ENCODE measurements at regions not wholly inside any gene's neighbourhood (a gene's known extent, or its start where the extent isn't known, plus 50 kb on each side); places are given as distances from the start of the nearest gene placed in this dataset.
"Not testable (repeated sequence)": the region's sequence is repeated elsewhere in the genome, so short reads cannot be mapped to it uniquely, and the experiment has no call there.

DNA sequence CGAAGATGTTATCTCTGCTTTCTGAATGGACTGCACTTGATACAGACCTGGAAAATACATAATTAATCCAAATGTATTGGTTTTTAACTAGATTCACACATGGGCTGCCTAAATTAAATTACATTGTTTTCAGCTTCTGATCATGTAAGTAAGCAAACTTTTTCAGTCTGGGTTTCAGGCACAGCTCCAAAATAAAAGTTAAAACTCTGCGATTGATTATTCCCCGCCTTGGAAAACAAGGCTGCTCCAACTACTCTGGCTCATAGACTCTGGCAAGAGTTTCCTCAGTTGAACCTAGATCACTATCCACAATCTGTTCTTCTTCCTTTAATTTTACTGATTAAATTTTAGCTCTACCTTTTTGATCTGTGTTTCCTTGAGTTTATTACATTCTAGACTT lies 526.0 kb upstream of the SPRY2 start:
- no peak for DNase-seq

DNA sequence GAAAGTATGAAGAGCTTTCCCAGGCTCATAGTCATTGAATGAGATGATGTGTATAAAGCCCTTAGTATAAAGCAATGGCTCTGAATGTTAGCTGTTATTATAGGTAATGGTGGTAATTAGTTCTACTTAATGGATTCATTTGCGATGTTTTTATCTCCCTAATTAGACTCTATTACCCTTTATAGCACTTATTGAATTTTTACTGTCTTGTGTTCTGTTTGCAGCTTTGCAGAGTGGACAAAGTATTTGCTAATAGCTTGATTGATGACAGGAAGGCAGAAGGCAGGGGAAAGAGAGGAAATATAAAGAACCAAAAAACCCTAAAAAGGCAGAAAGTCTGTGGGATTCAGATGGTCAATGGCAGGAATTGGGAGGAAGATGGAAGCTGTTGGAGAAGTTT lies 524.4 kb upstream of the SPRY2 start:
- DNase-seq, result no peak

DNA sequence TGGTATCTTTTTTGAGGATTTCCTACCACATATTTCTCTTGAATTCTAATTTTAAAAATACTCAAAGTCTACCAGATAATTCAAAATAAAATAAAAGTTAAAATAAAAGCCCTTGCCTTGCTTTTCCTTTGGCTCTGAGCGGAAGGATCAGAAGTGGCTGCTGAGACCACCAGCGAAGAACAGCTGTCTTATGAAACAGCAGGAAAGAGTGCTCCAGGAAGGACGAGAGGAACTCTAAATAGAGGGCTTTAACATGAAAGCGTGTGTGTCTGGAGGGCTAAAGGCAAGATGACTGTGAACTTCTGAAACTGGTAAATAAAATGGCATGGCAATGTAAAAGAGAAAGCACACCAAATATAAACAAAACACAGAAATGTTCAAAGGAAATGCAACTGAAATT lies 521.5 kb upstream of the SPRY2 start:
- DNase-seq, result no peak

DNA sequence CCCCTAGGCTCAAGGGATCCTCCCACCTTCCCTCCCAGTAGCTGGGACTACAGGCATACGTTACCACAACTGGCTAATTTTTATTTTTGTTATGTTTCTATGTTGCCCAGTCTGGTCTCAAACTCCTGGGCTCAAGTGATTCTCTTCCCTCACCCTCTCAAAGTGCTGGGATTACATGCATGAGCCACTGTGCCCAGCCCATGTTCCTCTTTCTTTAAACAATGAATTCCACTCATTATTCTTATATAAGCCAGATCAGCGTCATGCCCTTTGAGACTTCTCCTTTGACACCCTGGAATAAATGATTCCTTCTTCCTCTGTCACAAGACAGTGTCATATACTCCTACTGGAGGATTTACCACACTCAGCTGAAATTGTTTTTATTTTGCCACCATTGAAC lies 519.9 kb upstream of the SPRY2 start:
- no peak for DNase-seq

DNA sequence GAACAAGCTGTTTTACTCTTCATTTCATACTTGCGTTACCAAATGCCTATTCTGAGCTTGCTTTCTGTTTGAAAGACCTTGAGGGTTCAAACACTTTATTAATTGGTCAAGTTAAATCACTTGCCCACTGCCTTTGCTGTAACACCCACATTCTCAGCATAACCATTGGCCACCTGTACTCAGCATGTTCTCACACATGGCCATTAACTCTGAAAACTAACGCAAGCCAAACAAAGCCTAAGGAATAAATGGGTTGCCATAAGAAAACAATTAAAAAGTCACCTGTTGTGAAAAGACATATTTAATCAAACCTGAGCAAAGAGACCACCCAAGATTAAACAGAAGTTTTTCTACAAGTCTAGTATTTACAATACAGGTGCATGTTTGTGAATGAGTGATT lies 517.2 kb upstream of the SPRY2 start:
- DNase-seq, result no peak

DNA sequence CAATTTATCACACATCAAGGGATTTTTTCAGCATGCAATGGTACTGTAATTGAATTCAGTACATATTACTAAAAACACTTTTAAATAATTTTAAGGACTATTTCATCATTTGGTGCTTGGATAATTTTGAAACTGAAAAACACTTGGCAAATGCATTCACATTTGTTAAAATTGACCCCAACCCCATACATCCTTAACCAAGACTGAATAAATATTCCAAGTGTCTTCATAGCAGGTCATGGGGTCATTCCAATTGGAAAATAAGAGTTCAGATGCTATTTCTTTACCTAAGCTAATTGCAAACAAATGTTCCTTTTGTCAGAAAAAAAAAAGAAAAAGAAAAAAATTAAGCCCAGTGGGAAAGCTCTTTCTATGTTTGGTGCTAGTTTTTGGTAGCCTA lies 516.4 kb upstream of the SPRY2 start:
- no peak for DNase-seq

DNA sequence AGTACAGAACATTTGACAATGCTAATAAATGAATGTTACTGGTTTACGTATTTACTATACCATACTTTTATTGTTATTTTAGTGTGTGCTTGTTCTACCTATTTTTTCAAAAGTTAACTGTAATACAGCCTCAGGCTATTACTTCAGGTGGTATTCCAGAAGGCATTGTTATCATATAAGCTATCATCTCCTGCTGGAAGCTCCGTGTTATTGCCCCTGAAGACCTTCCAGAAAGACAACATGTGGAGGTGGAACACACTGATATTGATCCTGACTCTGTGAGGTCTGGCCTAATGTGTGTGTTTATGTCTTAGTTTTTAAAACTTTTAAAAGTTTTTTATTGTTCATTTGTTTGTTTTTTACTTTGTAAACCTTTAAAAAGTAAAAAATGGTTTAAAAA lies 509.8 kb upstream of the SPRY2 start:
- no peak for DNase-seq

DNA sequence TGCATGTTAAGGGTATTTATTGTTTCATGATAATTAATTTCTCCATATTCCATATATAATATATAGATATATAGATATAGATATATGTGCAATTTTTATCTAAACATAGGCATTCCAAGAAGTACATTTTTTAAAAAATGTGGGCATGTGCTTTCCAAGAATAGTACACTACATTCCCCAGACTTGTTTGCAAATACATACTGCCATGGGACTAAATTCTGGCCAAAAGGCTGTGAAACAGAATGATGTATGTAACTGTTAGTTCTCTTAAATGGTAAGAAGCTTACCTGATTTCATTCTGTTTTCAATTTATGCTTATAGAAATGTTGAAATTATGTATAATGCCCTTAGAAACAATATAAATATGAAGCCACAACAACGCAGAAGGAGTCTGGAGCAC lies 503.2 kb upstream of the SPRY2 start:
- DNase-seq, result no peak

DNA sequence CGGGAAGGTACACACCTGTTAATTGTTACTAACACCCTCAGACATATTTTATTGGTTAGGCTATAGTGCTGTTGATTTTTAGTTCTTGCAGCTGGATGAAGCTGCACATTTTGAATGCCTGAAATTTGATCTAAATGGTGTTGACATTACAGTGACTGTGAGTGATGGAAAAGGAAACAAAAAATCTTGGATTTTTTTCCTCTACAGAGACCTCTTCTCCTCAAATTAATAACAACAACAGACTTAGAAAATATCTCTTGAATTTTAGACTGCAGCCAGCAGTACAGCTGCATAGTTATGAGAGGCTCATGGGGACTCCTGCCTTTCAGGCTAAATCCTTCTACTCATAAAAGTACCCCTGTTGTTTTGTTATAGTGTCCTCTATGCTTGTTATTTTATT lies 500.5 kb upstream of the SPRY2 start:
- DNase-seq, result no peak

DNA sequence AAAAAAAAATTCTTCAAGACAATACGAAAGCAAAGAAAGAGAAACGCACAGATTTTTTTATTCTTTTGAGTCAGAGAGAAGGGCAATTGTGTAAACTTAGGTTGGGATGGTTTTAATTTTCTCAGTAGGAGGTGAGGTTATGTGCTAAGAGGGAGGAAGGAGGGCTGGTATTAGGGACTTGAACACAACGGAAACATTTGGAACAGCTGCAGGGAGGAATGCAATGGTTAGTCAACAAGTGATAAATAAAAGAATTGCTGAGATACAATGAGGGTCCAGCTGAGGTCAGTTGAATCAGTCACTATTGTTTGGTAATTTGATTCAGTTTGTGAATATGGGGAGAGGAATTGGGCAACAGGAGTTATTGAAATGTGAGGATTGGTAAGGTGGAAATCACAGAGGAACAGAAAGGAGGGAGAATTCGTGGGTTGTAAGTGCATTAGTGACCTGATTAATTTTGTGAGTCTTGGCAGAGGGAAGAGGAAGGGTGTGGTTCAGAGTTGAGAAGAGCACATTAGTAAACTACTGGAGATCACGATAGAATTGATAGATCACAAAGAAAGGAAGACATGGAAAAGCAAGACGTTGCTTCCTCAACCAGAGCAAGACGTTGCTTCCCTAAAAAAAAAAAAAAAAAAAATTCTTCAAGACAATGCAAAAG lies 499.5 kb upstream of the SPRY2 start:
- no peak for DNase-seq

DNA sequence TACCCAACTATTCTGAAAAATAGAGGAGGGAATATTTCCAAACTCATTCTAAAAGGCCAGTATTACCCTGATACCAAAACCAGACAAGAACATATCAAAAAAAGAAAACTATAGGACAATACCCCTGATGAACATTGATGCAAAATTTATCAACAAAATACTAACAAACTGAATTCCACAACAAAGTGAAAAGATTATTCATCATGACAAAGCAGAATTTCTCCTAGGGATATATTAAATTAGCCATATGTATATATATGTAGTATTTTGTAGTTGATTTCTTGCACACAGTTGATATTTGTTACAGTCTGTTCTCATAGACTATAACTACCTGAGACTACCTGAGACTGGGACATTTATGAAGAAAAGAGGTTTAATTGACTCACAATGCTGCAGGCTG lies 495.0 kb upstream of the SPRY2 start:
- no peak for DNase-seq

DNA sequence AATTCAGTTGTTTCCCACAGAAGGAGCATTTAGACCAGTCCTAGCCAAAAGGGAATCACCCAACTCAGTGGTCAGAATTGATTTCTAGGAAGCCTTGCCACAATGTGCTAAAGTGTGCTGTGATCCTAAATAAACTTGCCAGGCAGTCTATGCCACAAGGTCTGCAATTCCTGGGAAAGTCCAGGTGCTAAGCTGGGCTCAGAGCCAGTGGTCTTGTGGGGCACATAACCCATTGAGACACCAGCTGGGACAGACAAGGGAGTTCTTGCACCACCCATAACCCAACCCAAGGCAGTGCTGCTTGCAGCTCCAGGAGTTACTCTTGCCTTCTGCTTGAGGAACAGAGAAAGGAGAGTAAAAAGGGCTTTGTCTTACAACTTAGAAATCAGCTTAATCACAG lies 489.5 kb upstream of the SPRY2 start:
- DNase-seq, result no peak

DNA sequence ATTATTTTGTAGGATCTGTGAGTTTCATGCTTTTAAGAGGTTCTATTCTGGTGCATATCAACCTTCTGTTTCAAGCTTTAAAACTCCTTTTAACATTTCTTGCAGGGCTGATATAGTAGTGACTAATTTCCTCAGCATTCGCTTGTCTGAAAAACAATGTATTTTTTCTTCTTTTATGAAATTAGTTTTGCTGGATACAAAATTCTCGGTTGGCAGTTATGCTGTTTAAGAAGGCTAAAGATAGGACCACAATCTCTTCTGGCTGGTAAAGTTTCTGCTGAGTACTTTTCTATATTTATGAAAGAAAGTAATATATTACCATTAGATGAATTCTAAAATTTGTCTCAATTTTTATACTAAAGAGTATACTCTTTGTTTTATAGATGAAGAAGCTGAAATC lies 487.8 kb upstream of the SPRY2 start:
- DNase-seq, result no peak

DNA sequence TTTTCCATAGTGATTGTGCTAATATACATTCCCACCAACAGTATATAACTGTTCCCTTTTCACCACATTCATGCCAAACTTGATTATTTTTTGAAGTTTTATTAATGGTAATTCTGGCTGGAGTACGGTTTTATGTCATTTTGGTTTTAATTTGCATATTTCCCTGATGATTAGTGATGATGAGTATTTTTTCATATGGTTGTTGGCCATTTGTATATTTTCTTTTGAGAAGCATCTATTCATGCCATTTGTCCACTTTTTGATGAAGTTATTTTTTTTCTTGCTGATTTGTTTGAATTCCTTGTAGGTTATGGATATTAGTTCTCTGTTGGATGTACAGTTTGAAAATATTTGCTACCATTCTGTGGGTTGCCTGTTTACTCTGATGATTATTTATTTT lies 484.4 kb upstream of the SPRY2 start:
- no peak for DNase-seq

DNA sequence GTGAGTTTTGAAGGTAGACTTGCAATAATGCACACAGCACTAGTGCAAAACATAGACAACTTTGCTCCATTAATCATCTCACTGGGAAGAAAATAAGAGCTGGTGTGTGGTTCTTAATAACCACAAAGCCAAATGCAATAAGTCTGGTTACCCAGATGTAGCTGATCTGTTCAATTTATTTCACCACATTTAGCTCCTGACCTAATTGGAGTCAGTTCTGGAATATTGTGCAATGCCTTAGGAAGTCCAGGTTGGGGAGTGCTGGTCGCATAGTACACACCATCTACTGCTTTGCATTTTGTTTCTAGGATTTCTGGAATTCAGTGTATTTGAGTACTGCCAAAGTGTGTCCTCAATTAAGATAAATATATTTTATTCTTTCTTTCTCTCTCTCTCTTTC lies 483.3 kb upstream of the SPRY2 start:
- DNase-seq, result no peak

DNA sequence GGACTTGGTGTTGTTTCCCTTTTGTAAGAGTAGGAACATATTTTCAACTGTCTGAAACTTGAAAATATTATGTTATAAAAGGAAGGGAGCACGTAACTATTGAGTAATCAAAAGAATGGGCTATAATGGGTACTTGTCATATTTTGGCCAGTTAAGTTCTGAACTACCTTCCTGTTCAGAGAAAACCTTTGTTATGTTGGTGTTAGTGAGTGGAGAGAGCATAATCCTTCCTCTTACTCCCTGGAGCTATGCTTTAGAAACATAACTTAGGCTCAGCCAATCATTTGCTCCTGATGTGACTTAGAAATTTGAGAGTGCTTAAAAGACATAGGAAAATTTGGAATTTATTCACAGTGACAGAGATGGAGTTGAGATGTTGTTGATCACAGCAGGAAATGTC lies 482.5 kb upstream of the SPRY2 start:
- no peak for DNase-seq

DNA sequence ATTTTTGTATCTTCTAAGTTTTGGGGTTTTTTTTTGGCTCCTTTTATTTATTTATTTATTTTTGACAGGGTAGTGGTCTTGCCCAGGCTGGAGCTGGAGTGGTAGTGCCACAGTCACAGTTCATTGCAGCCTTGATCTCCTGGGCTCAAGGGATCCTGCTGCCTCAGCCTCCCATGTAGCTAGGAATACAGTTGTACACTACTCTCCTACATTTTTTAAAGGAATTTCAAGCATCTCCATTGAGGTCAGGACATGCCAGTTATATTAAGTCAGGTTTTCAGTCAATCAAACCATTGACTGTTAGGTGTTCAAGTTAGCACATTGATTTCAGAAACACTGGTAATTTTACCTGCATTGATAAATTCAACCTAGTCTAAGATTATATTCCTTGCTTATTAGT lies 480.5 kb upstream of the SPRY2 start:
- DNase-seq, result no peak

DNA sequence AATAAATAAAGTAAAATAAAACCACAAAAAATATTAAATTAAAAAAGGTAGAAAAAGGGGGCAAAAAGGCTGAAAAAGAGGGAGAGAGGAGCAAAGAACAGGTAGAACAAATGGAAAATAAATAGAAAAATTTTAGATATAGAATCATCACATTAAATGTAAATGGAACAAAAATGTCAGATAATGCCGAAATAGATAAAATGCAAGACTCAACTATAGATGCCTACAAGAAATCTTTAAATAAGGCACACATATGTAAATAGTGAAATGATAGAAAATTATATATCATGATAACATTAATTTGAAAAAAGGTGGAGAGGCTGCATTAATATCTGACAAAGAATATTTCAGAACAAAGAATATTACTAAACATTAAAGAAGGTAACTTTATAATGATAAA lies 477.1 kb upstream of the SPRY2 start:
- DNase-seq, result no peak

DNA sequence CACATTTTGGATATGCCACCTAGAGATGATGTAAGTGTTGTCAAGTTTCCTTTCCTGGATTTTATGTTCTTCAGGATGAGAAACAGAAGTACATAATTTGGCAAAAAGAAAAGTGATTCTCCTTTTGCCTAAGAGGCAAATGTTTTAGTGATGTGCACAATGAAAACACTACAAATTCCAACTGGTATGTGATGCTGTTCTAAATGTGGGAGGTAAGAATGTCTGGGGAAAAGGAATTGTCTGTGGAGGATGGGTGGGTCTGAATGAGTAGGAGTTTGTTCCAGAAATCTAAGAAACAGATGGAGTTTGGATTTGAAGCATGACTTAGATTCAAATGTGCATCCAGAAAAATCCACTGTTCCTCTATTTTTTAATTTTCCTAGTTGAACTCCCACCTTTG lies 473.6 kb upstream of the SPRY2 start:
- DNase-seq, result peak in 3 of 58 donors; percentile 0 to 40 (median 30)

DNA sequence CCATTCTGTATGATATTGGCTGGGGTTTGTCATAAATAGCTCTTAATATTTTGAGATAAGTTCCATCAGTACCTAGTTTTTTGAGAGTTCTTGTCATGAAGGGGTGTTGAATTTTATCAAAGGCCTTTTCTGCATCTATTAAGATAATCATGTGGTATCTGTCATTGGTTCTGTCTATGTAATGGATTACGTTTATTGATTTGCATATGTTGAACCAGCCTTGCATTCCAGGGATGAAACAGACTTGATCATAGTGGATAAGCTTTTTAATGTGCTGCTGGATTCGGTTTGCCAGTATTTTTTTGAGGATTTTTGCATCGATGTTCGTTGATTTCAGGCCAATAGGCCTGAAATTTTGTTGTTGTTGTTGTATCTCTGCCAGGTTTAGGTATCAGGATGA lies 469.4 kb upstream of the SPRY2 start:
- not testable (repeated sequence) for DNase-seq

DNA sequence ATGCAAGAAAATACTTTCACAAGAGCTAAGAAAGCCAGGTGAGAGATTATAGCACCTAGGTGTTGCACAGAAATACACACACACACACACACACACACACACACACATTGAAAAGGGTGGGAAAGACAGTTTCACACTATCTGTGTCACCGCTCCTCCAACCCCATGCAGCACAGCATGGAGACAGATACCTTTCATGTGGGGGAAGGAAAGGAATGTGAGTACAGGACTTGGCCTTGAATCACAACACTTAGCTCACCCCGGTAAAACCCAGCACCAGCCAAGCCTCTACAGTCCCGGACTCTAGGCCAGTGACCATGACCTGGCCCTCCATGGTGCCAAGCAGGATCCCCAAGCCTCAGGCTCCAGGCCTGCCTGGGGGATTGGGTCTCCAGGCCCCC lies 462.0 kb upstream of the SPRY2 start:
- DNase-seq, result no peak

DNA sequence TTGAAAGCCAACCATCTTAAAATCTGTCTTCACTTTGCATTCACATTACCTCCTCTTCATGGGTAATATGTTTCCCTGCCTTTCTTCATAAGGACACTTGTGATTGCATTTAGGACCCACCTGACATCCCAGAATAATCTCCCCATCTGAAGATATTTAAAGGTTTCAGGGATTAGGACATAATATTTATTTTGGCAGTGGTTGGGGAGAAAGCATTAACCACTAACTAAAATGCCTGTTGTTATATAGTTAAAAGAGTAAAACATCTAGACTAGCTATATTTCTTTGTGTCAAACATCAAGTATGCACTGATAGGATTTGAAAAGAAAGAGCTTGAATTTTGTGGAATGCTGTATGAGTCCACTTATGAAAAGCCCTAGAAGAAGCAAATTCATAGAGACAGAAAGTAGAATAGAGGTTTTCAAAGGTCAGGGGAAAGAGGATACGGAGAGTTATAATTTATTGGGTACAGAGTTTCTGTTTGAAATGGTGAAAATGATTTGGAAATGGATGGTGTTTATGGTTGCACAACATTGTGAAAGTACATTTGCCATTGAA lies 457.7 kb upstream of the SPRY2 start:
- no peak for DNase-seq

DNA sequence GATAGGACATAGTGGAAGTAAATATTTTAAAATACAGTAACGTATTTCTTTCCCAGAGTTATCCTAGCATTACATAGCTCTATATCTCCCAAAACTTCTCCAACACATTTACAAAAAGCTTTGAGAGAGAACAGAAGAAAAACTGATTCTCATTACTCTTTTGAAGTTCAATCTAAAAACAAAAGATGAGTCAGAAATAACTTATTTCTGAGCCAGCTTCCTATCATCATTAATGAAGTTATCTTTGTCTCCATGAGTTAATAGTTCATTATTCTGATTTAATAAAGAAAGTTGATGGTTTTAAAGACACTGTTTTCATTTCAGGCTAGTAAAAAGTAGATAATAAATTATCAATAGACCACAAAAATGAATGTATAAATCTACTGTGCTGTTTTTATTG lies 446.7 kb upstream of the SPRY2 start:
- no peak for DNase-seq

Measured in anterior cingulate cortex (tissue), 58 donors.